ENCODE measurements at regions not wholly inside any gene's neighbourhood (a gene's known extent, or its start where the extent isn't known, plus 50 kb on each side); places are given as distances from the start of the nearest gene placed in this dataset.

DNA sequence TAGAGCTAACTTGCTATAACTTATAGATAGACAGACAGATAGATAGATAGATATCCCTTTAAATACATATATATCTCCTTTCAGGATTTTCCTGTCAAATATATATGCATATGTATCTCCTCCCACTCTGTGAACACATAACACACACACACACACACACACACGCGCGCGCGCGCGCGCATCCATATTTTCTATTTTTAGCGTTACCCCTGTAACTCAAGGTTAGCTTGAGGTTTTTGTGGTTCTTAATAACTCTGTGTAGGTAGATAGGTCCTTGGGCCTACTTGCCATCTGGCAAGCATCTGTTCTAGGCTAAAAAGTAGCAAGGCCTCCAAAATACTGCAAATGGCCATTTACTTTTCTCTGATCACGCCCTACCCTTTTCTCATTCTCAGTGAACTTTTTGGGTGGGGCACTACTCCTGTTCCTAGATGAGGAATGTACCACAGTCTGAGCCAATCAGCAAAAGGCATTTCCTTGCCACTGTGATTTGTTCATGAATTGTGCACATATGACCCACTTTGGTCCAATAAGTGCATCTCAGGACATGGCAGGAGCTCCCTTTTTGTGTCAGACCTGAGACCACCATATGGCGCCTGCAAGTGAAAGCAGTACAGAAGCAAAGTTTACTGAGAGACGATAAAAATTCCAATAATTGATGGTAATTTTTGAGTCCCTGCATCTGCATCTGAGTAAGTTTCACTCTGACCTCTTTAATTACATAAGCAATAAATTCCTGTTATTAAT is 740.5 kb upstream of the API5 start:
- no peaks in the 10 kb centered on the region for H3K4me1 ChIP-seq
- no peak for DNase-seq
- H3K27ac ChIP-seq: no peak overlapping the region
- no peaks in the 10 kb centered on the region for H3K9me3 ChIP-seq
- no peak overlapping the region for H3K4me3 ChIP-seq
- 79 to 81% methylated on average over 11 to 12 of the region's 12 CpGs for WGBS, 2 donors
- no peaks in the 10 kb centered on the region for H3K36me3 ChIP-seq
- H3K27me3 ChIP-seq: no peaks in the 10 kb centered on the region
- no peak for TF ChIP-seq POLR2A (IDR thresholded peaks at IDR 0.05)
- intact Hi-C loops (cut with DNase I): no loop called here

DNA sequence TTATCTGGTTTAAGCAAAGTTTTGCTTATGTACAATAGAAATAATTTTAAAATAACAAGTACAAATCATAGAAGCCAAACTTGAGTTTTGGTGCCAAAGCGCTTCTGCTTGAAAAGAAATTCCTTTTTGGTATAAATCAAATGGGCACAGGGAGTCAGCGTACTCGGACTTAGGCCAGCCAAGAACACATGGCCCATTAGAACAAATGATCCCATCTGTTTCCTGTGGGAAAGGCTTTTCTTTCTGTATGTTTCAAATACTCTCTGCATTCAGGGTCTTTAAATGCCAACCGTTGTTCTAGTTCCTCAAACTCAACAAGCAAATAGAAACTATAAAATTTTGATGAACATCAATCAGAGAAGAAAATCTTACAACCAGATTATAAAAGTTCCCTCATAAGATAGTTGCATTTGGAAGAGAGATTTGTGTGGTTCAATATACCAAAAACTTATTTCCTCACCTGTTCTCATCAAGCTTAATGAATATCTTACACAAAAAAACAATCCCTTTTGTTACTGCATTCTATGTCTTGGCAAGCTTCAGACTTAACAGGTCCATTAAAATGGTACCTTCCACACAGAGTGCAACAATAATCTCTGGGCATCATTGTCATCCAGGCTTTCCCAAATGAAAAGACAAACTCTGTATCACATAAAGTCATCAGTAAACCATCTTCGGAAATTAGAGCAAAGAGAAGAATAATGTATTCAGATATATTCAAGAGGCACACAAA is 739.8 kb upstream of the API5 start:
- no peak for DNase-seq
- H3K4me1 ChIP-seq: no peaks in the 10 kb centered on the region
- H3K36me3 ChIP-seq: no peaks in the 10 kb centered on the region

DNA sequence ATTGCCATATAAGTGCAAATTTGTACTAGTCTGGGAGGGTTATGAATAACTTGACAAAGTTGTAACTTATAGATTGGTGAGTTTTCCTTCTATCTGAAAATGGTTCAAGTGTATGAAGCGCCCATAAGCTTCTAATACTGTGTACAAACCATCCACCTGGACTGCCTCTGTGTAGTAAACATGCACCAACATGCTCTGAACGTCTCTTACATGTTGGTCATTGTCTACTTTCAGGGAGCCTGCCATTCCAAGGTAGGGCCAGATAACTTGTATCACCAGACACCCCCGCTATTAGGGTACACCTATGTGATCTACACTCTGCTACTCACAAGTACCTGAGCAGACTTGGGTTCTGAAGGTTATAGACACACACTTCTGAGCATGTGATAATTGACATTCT is 735.5 kb upstream of the API5 start:
- no peaks in the 10 kb centered on the region for H3K4me1 ChIP-seq
- H3K27ac ChIP-seq: no peak overlapping the region
- H3K9me3 ChIP-seq: no peaks in the 10 kb centered on the region
- WGBS, 2 donors: 23 to 27% methylated on average over 3 of the region's 3 CpGs
- H3K27me3 ChIP-seq: no peaks in the 10 kb centered on the region
- H3K36me3 ChIP-seq: no peaks in the 10 kb centered on the region
- H3K4me3 ChIP-seq: no peak overlapping the region
- DNase-seq: no peak
- intact Hi-C loops (cut with DNase I): no loop called here
- no peak for TF ChIP-seq POLR2A (IDR thresholded peaks at IDR 0.05)
- TF ChIP-seq, protein P1, sequence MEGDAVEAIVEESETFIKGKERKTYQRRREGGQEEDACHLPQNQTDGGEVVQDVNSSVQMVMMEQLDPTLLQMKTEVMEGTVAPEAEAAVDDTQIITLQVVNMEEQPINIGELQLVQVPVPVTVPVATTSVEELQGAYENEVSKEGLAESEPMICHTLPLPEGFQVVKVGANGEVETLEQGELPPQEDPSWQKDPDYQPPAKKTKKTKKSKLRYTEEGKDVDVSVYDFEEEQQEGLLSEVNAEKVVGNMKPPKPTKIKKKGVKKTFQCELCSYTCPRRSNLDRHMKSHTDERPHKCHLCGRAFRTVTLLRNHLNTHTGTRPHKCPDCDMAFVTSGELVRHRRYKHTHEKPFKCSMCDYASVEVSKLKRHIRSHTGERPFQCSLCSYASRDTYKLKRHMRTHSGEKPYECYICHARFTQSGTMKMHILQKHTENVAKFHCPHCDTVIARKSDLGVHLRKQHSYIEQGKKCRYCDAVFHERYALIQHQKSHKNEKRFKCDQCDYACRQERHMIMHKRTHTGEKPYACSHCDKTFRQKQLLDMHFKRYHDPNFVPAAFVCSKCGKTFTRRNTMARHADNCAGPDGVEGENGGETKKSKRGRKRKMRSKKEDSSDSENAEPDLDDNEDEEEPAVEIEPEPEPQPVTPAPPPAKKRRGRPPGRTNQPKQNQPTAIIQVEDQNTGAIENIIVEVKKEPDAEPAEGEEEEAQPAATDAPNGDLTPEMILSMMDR (IDR thresholded peaks at IDR 0.05): no peak

More for the DNA sequence above, 739.8 kb upstream of the API5 start:
- Histone ChIP-seq H3K27ac (no peak overlapping the region), H3K27me3 (no peaks in the 10 kb centered on the region), H3K9me3 (no peaks in the 10 kb centered on the region), H3K4me3 (no peak overlapping the region)
- 58 to 63% methylated on average over 5 of the region's 5 CpGs for WGBS, 2 donors
- intact Hi-C loops (cut with DNase I): no loop called here
- TF ChIP-seq POLR2A (IDR thresholded peaks at IDR 0.05): no peak
- TF ChIP-seq, protein P1 (IDR thresholded peaks at IDR 0.05): no peak

DNA sequence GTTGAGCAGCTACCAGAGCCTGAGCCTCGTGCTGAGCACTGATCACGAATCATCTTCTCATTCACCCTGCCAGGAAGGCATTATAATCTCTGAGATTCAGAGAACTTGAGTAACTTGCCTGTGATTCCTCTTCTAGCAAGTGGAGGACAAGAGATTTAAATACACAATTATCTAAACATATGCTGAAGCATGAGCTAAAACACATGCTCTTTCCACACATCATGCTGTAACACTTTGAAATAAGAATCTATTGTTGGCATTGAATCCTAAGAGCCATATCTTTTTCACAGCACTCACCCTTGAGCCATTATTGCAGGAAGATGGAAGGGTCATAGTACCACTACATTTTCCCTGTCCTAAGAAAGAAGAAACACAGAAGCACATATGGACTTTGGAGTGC is 722.5 kb upstream of the API5 start:
- no peaks in the 10 kb centered on the region for H3K36me3 ChIP-seq
- H3K4me3 ChIP-seq: no peak overlapping the region
- 28 to 41% methylated on average over 2 of the region's 2 CpGs for WGBS, 2 donors
- H3K9me3 ChIP-seq: no peaks in the 10 kb centered on the region
- no peak for DNase-seq
- no peaks in the 10 kb centered on the region for H3K4me1 ChIP-seq
- no peak overlapping the region for H3K27ac ChIP-seq
- H3K27me3 ChIP-seq: no peaks in the 10 kb centered on the region
- intact Hi-C loops (cut with DNase I): no loop called here
- TF ChIP-seq POLR2A (IDR thresholded peaks at IDR 0.05): no peak

DNA sequence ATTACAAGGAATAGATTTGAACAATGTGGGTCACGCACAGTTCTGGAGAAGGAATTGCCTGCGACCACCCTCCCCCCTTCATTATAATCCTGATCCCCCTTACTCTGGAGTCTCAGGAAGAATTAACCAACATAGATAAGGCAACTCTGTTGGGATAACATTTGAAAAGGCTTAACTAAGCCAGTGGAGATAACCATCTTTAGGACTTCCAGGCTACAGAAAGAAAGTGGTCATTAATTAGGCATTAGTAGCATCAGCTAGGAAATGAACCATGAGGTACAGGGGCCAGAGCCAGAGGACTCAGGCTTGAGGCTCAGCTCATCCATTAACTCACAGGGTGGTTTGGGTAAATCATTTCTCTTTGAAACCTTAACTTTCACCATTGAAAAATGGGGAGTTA is 720.0 kb upstream of the API5 start:
- no peaks in the 10 kb centered on the region for H3K4me1 ChIP-seq
- intact Hi-C loops (cut with DNase I): no loop called here
- H3K27me3 ChIP-seq: no peaks in the 10 kb centered on the region
- no peak for DNase-seq
- TF ChIP-seq, protein P1 (IDR thresholded peaks at IDR 0.05): no peak
- no peak for TF ChIP-seq POLR2A (IDR thresholded peaks at IDR 0.05)
- H3K27ac ChIP-seq: no peak overlapping the region
- no peaks in the 10 kb centered on the region for H3K9me3 ChIP-seq
- WGBS, 2 donors: 77 to 80% methylated on average over 2 of the region's 2 CpGs
- no peak overlapping the region for H3K4me3 ChIP-seq
- H3K36me3 ChIP-seq: no peaks in the 10 kb centered on the region

DNA sequence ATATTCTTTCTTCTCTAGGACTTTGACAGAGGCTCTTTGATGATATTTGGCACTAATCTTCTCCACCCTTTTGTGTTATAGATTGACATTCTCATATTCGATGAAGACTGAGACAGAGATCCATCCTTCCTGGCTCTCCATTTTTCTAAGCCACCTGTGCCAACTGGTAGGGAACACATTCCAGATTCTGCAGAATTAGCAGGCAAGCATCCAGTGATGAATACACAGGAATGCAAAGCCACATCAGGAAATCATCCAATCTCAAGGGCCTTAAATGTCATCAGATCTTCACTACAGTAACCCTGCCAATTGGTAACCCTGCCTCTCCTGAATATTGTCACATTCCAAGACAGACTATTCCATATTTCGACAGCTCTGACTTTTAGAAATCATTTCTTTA is 718.4 kb upstream of the API5 start:
- 60 to 73% methylated on average over 2 of the region's 2 CpGs for WGBS, 2 donors
- Histone ChIP-seq H3K9me3 (no peaks in the 10 kb centered on the region), H3K27me3 (no peaks in the 10 kb centered on the region), H3K4me3 (no peak overlapping the region), H3K27ac (no peak overlapping the region), H3K36me3 (no peaks in the 10 kb centered on the region), H3K4me1 (no peaks in the 10 kb centered on the region)
- intact Hi-C loops (cut with DNase I): no loop called here
- no peak for DNase-seq
- no peak for TF ChIP-seq POLR2A (IDR thresholded peaks at IDR 0.05)
- TF ChIP-seq, protein P1 (IDR thresholded peaks at IDR 0.05): no peak

Measured in esophagus squamous epithelium (tissue), 5 donors.